AG04449 (cell line): ENCODE measurements at regions not wholly inside any gene's neighbourhood (a gene's known extent, or its start where the extent isn't known, plus 50 kb on each side); places are given as distances from the start of the nearest gene placed in this dataset.

ENCODE experiments used
- CTCF ChIA-PET: fragments of 350-600 bp; formaldehyde crosslinking; extraction: SDS; loops from one replicate; lab custom pipeline; 2021; ENCODE audit warnings: antibody characterized with exemption; lab: Yijun Ruan, JAX
- POLR2A ChIA-PET: fragments of 400-600, 350-600 bp; formaldehyde crosslinking; extraction: SDS; loops from one replicate; lab custom pipeline; 2020; ENCODE audit warnings: antibody characterized with exemption, inconsistent platforms; lab: Yijun Ruan, JAX
- DNase-seq: peaks from one replicate; pipeline ENCODE4 v3.0.0-alpha.2; 2010; ENCODE audit warnings: low read depth, low spot score
- H3K4me3 ChIP-seq: 2 replicates; pipeline ENCODE4 v1.5.1; 2011; ENCODE audit warnings: low read depth, mild to moderate bottlenecking, control low read depth, low read length
- CTCF ChIP-seq: IDR thresholded peaks from one replicate; pipeline ENCODE4 v1.5.1; 2011; ENCODE audit warnings: mild to moderate bottlenecking, moderate library complexity, low read length, control low read depth, inconsistent platforms; ENCODE audit not compliant: insufficient read depth; ENCODE audit errors: missing control alignments

DNA sequence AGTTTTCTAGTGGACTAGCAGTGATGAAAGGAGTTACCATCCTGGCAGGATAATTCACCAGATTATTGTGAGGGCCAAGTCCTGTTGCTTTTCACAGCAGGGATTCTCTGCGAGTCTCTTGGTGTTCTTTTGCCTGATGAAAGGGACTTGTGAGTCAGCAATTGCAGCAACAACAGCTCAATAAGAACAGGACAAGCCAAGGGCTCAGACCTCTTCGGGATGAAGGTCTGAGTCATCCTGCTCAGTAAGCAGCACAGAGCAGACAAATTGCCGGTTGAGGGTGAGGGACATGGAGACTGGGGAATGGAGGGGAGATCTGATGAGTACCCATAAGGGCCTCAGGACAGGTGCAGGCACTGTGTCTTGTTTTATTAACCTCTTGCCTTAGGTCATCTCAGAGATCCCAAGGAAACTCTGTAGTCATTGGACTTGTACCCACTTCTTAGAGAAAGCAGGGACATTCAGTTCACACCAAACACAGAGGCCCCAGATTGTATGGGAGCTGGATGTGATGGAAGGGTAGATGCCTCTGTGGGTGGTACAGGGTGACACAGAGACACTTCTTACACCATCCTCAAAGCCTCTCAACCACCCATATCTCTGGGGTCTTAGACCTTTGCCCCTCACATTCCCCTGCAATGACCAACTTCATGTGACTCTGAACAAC, 173.8 kb upstream of the TLE3 start:
- TF ChIP-seq CTCF = no peak
- no peak overlapping the region for H3K4me3 ChIP-seq
- ChIA-PET CTCF (interaction anchor here (0.9 kb wide), 1 partner anchor 50 kb away, joined by 3 read pairs; no protein-coding TSS in a partner anchor), POLR2A (no interaction called here)
- peak; percentile 93 for DNase-seq

DNA sequence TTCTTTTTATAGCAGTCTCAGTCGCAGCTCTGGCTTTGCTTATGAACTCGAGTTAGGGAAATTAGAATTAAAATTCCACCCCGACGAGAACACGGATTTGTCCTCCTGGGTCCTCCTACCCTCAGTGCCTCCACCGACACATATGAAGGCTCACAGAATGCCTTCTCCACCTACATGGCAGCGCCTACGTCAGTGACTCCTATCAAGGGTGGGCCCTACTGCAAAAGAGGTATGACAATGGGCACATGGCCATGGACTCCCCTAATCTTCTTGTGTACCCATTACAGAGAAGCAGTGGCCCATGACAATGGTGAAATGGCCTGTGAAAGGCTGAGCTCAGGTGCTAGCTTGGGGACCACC, 173.0 kb upstream of the TLE3 start:
- ChIA-PET POLR2A (no interaction called here), CTCF (interaction anchor here (0.9 kb wide), 1 partner anchor 51 kb away, joined by 3 read pairs; no protein-coding TSS in a partner anchor)
- TF ChIP-seq CTCF = no peak
- no peak overlapping the region for H3K4me3 ChIP-seq
- no peak for DNase-seq

DNA sequence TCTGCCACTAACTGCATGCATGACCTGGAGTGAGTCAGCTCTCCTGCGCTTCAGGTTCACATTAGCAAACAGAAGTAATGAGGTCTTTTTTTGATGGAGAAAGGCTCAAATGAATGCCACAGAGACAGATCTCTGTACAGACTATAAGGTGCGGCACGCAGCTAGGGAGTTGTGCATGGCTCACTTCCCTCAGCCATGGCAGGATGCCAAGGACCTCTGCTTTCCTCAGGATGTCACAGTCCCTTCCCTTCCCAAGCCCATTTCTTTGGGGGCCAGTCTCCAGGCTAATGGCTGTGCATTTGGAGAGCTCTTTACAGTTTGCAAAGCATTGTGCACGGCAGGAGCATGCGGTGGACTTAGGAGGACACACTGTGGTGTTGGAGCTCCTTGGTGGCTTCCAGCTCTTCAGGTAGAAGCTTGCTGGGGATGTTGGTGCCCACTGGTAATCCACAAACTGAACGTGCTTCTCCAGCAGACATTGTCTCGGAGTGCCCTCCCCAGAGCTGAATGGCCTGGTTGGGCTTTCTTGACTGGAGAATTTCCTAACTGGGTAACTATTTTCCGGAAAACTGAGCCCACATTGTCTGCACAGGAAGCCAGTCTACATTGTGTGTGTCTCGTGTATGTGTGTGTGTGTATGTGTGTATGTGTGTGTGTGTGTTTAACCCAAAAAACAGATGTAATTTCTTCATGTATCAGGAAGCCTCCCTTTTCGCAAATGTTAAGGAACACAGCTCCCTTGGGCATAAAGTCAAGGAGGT, 172.5 kb upstream of the TLE3 start:
- H3K4me3 ChIP-seq = no peak overlapping the region
- ChIA-PET POLR2A (no interaction called here), CTCF (interaction anchor here (0.9 kb wide), 1 partner anchor 51 kb away, joined by 3 read pairs; no protein-coding TSS in a partner anchor)
- DNase-seq = no peak
- no peak for TF ChIP-seq CTCF

DNA sequence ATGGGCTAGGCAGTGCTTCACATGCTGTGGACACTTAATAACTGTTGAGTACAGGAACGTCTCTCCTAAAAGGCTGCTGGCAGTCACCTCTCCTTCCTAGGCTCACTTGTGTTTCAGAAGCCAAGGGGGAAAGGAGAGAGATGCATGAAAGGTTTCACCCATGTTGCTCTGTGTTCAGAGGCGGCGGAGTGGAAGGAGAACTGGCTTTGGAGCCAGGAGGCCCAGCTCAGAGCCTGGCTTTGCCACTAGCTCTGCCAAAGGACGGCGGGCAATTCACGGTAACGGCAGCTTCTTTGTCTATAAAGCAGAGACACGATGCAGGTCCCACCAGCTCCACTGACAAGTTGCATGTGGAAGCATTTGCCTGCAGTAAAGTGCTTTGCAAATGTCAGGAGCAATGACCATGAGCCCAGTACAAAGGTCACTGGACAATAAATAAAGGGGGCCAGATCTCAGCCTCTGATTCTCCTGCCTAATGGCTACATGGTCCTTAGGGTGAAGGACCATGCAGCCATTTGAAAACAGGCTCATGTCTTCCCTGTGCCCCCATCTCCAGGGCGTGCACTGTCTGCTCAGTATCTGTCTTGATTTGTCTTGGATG, 171.7 kb upstream of the TLE3 start:
- H3K4me3 ChIP-seq = no peak overlapping the region
- CTCF ChIA-PET = no interaction called here
- no peak for TF ChIP-seq CTCF
- DNase-seq = no peak
- POLR2A ChIA-PET = no interaction called here

DNA sequence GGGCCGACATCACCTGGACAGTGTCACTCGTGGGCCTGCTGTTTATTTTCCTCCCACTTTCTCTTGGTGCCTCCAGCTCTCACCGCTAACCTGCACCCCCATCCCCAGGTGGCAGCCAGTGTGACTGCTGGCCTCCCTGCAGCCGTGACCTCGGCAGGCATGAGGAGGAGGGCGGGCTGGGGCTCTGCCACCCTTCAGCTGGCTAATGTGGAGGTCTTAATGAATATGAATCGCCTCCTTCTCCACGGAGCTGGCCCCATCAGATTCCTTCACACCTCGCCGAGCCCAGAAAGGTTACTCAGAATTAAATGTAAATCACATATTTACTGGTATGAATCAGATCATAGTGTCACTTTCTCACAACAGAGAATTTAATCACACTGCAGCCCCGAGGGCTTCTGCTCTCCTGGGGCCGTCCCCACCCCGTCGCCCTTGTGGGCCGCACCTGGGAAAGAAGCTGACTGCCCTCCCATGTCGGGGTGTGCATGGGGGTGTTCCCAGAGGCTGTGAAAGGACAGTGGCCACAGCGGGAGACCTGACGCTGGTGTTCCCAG, 171.1 kb upstream of the TLE3 start:
- DNase-seq = no peak
- no peak for TF ChIP-seq CTCF
- CTCF ChIA-PET = no interaction called here
- H3K4me3 ChIP-seq = no peak overlapping the region
- POLR2A ChIA-PET = interaction anchor here (1.0 kb wide), 1 partner anchor 47 kb away, joined by 4 read pairs; no protein-coding TSS in a partner anchor
